Spleen (tissue), 11 donors: ENCODE measurements at regions not wholly inside any gene's neighbourhood (a gene's known extent, or its start where the extent isn't known, plus 50 kb on each side); places are given as distances from the start of the nearest gene placed in this dataset.
"Not testable (repeated sequence)": the region's sequence is repeated elsewhere in the genome, so short reads cannot be mapped to it uniquely, and the experiment has no call there.

Source experiments
- DNase-seq: peaks from one replicate; pipeline ENCODE4 v3.0.0-alpha.2; 2020
- H3K27ac ChIP-seq, 8 donors: fragments of 200-600 bp; sonication (generic) in 7 of 8; 1 replicate in 4 of 8; 2 replicates in 4 of 8; pipeline versions ENCODE4 v1.5.0 to v1.8.0; 2016 to 2021; ENCODE audit warnings: inconsistent platforms in 4 of 8, mild to moderate bottlenecking in 4 of 8, moderate library complexity in 1 of 8
- H3K27me3 ChIP-seq, 7 donors: fragments of 200-600 bp; sonication (generic) in 6 of 7; replicated peaks in 1 of 7; 1 replicate in 4 of 7; 2 replicates in 3 of 7; pipeline versions ENCODE4 v1.5.0 to v1.8.0; 2016 to 2021; ENCODE audit warnings: inconsistent platforms in 3 of 7, mild to moderate bottlenecking in 1 of 7
- H3K36me3 ChIP-seq, 6 donors: fragments of 200-600 bp; sonication (generic) in 5 of 6; 1 replicate in 4 of 6; 2 replicates in 2 of 6; pipeline versions ENCODE4 v1.5.0 to v1.8.0; 2016 to 2021; ENCODE audit warnings: inconsistent platforms in 2 of 6
- H3K4me1 ChIP-seq, 6 donors: fragments of 200-600 bp; sonication (generic) in 5 of 6; 1 replicate in 3 of 6; 2 replicates in 3 of 6; pipeline versions ENCODE4 v1.5.0 to v1.8.0; 2016 to 2021; ENCODE audit warnings: inconsistent platforms in 3 of 6
- H3K4me3 ChIP-seq, 8 donors: fragments of 200-600 bp; sonication (generic) in 7 of 8; 1 replicate in 4 of 8; 2 replicates in 4 of 8; pipeline versions ENCODE4 v1.5.0 to v1.8.0; 2016 to 2021; ENCODE audit warnings: inconsistent platforms in 4 of 8, mild to moderate bottlenecking in 4 of 8, moderate library complexity in 2 of 8
- H3K9me3 ChIP-seq, 8 donors: fragments of 200-600 bp; sonication (generic) in 7 of 8; 1 replicate in 4 of 8; 2 replicates in 4 of 8; pipeline versions ENCODE4 v1.5.0 to v1.8.0; 2016 to 2021; ENCODE audit warnings: inconsistent platforms in 4 of 8
- POLR2A ChIP-seq, 3 donors: fragments of 450-650 bp; IDR thresholded peaks; one replicate each; pipeline ENCODE4 v1.5.1; 2017; ENCODE audit warnings: antibody characterized with exemption in 3 of 3, mild to moderate bottlenecking in 1 of 3
- POLR2AphosphoS5 ChIP-seq, 3 donors: sonication (generic); formaldehyde crosslinking; IDR thresholded peaks; one replicate each; pipeline ENCODE4 v1.5.1; 2017; ENCODE audit warnings: antibody characterized with exemption in 3 of 3
- WGBS, 5 donors: extraction: QIAGEN DNeasy Blood & Tissue Kit in 3 of 5; methylation state at CpG; one replicate each; pipeline versions ENCODE4 v1.1.5 to v1.1.7; 2013 to 2018; 5-methylcytosine and 5-hydroxymethylcytosine counted together
- intact Hi-C: fragments of 100-400 bp; cut with DNase I; formaldehyde crosslinking; loops from one replicate; pipeline ENCODE4 v1.15.0; 2023; ENCODE audit warnings: low total_unique reads
- TF ChIP-seq, protein P1 (sequence below), 11 experiments: fragments of 200-600 bp in 7 of 11; fragments of 450-650 bp in 4 of 11; sonication (generic) in 4 of 11; IDR thresholded peaks in 8 of 11; conservative IDR thresholded peaks in 3 of 11; 1 replicate in 7 of 11; 2 replicates in 4 of 11; pipeline versions ENCODE4 v1.4.0 to v1.8.0; 2016 to 2021; ENCODE audit warnings: antibody characterized with exemption in 11 of 11, inconsistent platforms in 4 of 11, mild to moderate bottlenecking in 1 of 11
- donor health status: healthy with polysubstance abuse.
- donor health status: DM: no; HTN: no; CAD: no; lungs with moderate emphysema.
- donor health status: DM: no; HTN: no; CAD: no.
- donor health status: Bipolar disorder and iron deficiency.
- donor health status: healthy.
- donor health status: DM: no; HTN: no; CAD: no.
- donor health status: DM: yes; HTN: yes; CAD: no.

- Histone ChIP-seq H3K9me3 (no peaks in the 10 kb centered on the region), H3K4me1 (no peaks in the 10 kb centered on the region), H3K4me3 (no peak overlapping the region), H3K27ac (no peak overlapping the region), H3K27me3 (no peaks in the 10 kb centered on the region), H3K36me3 (no peaks in the 10 kb centered on the region)
- no peak for DNase-seq
- intact Hi-C loops, result no loop called here
- WGBS, 5 donors, result 82 to 96% (median 91%) methylated on average over 2 of the region's 2 CpGs
- TF ChIP-seq, protein P1, sequence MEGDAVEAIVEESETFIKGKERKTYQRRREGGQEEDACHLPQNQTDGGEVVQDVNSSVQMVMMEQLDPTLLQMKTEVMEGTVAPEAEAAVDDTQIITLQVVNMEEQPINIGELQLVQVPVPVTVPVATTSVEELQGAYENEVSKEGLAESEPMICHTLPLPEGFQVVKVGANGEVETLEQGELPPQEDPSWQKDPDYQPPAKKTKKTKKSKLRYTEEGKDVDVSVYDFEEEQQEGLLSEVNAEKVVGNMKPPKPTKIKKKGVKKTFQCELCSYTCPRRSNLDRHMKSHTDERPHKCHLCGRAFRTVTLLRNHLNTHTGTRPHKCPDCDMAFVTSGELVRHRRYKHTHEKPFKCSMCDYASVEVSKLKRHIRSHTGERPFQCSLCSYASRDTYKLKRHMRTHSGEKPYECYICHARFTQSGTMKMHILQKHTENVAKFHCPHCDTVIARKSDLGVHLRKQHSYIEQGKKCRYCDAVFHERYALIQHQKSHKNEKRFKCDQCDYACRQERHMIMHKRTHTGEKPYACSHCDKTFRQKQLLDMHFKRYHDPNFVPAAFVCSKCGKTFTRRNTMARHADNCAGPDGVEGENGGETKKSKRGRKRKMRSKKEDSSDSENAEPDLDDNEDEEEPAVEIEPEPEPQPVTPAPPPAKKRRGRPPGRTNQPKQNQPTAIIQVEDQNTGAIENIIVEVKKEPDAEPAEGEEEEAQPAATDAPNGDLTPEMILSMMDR (IDR thresholded peaks at IDR 0.05 in 8 of 11, conservative IDR thresholded peaks at IDR 0.05 in 3 of 11), result no peak
- no peak for TF ChIP-seq POLR2A (IDR thresholded peaks at IDR 0.05)
- TF ChIP-seq POLR2AphosphoS5 (IDR thresholded peaks at IDR 0.05), result no peak
Measured at GRCh38 chr12:42862055-42862454, 272.5 kb upstream of the PRICKLE1 start.

DNA sequence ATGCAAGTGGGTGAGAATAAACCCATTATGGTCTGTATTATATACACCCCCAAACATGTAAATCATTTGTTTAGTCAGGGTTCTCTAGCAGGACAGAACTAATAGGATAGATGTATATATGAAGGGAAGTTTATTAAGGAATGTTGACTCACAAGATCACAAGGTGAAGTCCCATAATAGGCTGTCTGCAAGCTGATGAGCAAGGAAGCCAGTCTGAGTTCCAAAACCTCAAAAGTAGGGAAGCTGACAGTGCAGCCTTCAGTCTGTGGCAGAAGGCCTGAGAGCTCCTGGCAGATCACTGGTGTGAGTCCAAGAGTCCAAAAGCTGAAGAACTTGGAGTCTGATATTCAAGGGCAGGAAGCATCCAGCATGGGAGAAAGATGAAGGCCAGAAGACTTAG is 270.8 kb upstream of the PRICKLE1 start:
- H3K4me1 ChIP-seq, DNase-seq, intact Hi-C loops, H3K27ac ChIP-seq, H3K27me3 ChIP-seq, H3K9me3 ChIP-seq, H3K36me3 ChIP-seq, H3K4me3 ChIP-seq: not testable (repeated sequence)

DNA sequence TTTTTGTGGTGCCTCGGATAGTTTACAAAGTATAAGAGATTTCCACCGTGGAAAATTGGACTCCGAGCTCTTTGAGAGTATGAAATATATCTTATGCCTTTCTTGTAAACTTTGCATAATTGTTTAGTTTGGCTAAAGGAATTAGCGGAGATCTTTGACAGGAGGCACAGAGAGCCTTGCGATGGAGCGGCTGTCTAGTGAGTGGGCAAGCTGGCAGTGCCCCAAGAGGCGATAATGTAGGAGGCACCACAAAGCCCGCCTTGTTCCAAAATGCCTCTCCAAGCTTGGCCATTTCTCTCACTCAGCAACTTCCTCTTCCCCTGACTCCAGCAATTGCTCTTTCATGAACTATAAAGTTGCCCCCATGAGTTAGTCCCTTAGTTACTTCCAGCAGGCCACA is 270.1 kb upstream of the PRICKLE1 start:
- intact Hi-C loops, result no loop called here
- Histone ChIP-seq H3K36me3 (no peaks in the 10 kb centered on the region), H3K27ac (peak overlapping the region in 1 of 8 donors; percentile 11), H3K27me3 (no peaks in the 10 kb centered on the region), H3K4me3 (no peak overlapping the region), H3K4me1 (no peaks in the 10 kb centered on the region), H3K9me3 (no peaks in the 10 kb centered on the region)
- DNase-seq, result no peak
- no peak for TF ChIP-seq POLR2A (IDR thresholded peaks at IDR 0.05)
- no peak for TF ChIP-seq POLR2AphosphoS5 (IDR thresholded peaks at IDR 0.05)
- TF ChIP-seq, protein P1 (IDR thresholded peaks at IDR 0.05 in 8 of 11, conservative IDR thresholded peaks at IDR 0.05 in 3 of 11), result no peak
- WGBS, 5 donors, result 78 to 88% (median 83%) methylated on average over 8 of the region's 8 CpGs

DNA sequence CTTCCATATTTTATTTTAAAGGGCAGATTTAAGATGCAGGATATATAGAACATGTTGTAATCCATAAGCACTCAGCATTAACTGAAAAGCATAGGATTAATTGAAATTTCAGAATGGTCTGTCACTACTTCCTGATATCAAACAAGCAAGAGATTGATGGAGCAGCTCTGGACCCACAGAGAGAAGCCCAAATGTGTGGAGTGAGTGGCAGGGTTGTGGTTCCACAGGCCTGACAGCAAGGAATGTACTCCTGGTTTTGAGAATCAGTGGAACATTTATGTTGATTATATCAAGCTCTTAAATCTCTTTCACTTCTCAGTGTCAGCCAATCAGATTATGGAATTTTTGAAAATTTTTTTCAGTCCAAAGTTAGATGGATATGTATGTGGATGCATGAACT is 267.6 kb upstream of the PRICKLE1 start:
- DNase-seq, result no peak
- no peaks in the 10 kb centered on the region for H3K27me3 ChIP-seq
- no peak for TF ChIP-seq POLR2AphosphoS5 (IDR thresholded peaks at IDR 0.05)
- no peak for TF ChIP-seq POLR2A (IDR thresholded peaks at IDR 0.05)
- TF ChIP-seq, protein P1 (IDR thresholded peaks at IDR 0.05 in 8 of 11, conservative IDR thresholded peaks at IDR 0.05 in 3 of 11), result no peak
- no peak overlapping the region for H3K27ac ChIP-seq
- no peak overlapping the region for H3K4me3 ChIP-seq
- H3K36me3 ChIP-seq, result no peaks in the 10 kb centered on the region
- no peaks in the 10 kb centered on the region for H3K4me1 ChIP-seq
- no peaks in the 10 kb centered on the region for H3K9me3 ChIP-seq
- intact Hi-C loops, result no loop called here

DNA sequence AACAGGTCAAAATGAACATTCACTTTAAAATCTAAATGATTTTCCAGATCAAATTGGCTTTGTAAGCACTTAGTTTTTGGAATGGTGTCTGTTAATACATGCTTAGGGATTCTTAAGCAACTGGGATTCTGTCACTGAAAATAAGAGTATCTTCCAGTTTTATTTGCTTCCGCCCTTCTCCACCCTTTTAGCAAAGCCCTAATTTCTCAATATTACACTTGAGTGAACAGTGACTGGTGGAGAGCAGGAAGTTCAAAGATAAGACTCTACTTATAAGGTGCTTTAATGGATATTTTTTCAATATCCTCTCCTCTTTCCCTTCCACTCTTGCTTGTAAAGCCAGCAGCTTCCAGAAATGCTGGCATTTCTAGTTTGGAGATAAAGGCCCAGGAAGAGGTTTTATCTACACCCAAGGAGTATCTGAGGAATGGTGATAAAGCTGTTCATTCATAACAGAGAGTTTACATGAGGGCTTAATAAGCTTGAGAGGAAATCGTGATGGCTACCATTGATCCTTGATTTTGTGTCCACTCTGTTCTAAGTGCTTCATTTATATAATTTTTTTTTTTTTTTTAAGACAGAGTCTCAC is 265.9 kb upstream of the PRICKLE1 start:
- Histone ChIP-seq H3K4me3 (no peak overlapping the region), H3K36me3 (no peaks in the 10 kb centered on the region), H3K27ac (no peak overlapping the region), H3K27me3 (no peaks in the 10 kb centered on the region), H3K4me1 (no peaks in the 10 kb centered on the region), H3K9me3 (no peaks in the 10 kb centered on the region)
- DNase-seq, result no peak
- 78 to 84% (median 83%) methylated on average over 2 of the region's 2 CpGs for WGBS, 5 donors
- TF ChIP-seq, protein P1 (IDR thresholded peaks at IDR 0.05 in 8 of 11, conservative IDR thresholded peaks at IDR 0.05 in 3 of 11), result no peak
- intact Hi-C loops, result no loop called here
